NOMO-1 (cell line): ENCODE measurements at regions not wholly inside any gene's neighbourhood (a gene's known extent, or its start where the extent isn't known, plus 50 kb on each side); places are given as distances from the start of the nearest gene placed in this dataset.
A peak's percentile ranks its signal among the peaks of the same experiment; 100 is the strongest.

Experiments used
- DNase-seq, 2 experiments: peaks; one replicate each; lab custom pipeline; 2025; ENCODE audit not compliant: unreplicated experiment in 2 of 2; lab: John Stamatoyannopoulos, UW

- DNase-seq, result no peak
Observed at GRCh38 chr6:155747491-155747890, 291.9 kb upstream of the NOX3 start.

DNA sequence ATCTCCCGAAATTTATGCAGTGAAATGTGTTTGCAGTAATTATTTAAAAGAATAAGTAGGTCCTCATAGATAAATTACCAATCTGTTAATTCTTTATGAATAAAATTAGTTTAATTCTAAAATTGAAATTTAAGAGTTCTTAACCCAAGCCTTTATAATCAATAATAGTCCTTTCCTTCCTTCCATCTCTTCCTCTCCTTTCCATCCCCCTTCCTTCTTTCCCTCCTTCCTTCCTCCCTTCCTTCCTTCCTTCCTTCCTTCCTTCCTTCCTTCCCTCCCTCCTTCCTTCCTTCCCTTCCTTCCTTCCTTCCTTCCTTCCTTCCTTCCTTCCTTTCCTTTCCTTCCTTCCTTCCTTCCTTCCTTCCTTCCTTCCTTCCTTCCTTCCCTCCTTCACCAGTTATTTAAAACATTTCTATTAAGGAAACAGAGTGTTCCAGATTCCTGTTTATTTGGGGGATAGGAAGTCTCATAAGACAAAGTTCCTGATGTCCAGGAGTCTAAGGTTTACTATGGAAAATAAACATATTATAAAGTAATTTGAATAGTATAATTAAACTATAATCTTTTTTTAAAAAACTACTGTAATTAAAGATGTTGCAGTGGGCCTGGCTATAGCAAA, 285.3 kb upstream of the NOX3 start:
- DNase-seq, result no peak

DNA sequence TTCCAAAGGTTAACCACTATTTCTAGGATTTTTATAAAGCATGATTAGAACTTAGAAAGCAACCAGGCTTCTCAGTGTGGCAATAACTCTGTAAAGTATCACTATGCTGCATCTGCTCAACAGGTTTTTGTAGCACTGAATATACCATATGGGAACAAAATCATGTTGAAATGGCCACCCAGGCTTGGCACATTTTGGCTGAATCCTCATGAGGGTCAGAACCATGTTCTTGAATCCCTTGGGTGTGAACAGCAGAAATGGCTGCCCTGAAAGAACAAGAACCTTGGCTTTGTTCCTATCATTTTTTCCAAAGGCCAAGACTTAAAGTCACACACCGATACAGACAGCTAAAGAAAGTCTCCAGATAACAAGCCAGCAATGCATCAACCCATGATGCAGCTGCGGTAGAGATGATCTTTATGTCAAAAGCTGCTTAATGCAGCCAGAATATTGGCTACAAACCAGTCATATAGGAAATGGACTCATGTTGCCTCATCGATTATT, 283.0 kb upstream of the NOX3 start:
- no peak for DNase-seq

- peak in 1 of 2 experiments; percentile 19 for DNase-seq
Observed at GRCh38 chr6:155717374-155717773, 261.7 kb upstream of the NOX3 start.

DNA sequence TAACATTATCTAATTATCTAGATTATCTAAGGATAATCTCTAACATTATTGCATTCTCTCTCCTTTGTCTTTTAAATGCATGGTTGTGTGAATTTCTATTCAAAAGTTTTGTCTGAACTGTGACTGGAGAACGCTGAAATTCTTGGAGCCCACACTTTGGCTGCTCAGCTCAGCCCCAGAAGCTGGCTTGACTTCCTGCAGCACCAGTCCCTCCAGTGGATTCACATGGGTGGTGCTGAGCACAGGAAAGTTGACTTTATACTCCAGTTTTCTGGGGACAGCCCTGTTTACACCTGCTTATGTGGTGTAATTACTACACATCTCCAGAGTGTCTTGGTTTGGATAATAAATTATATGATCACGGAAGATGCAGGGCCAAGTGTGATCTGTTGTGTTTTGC, 255.1 kb upstream of the NOX3 start:
- DNase-seq, result no peak

DNA sequence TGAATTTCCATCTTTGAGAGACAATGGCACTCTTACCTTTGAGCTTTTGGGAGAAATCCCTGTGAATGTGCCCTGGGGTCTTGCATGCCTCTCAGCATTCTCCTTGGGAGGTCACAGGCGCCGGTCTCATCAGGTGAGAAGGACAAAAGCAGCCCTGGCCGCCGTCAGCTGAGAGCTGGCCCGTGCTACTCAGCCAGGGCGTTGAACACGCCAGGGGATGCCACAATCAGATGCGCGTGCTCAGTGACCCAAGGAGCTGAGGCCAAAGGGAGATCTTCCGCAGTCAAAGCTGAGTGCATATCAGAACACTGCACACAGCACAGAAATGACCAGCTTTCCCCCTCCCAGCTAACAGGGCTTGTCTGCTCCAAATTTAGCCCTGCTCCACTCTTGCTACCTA, 253.6 kb upstream of the NOX3 start:
- DNase-seq, result no peak

DNA sequence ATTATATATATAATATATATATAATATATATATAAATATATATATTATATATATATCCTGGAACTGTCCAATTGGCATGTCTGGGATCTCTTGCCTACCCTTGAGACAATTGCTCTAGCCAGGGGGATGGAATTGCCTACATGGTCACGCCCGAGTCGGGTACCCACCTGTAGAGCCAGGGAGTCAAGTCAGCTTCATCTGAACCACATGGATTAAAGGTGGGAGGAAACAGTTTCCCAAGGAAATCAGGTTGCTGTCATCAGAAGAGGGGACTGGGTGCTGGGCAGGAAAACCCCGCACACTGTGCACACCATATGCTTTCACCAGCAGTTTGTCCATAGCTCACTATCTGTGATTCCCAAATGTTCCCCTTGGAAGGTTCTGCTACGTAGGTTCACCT, 252.5 kb upstream of the NOX3 start:
- DNase-seq, result no peak

- DNase-seq, result no peak
Observed at GRCh38 chr6:155706806-155707205, 251.2 kb upstream of the NOX3 start.

DNA sequence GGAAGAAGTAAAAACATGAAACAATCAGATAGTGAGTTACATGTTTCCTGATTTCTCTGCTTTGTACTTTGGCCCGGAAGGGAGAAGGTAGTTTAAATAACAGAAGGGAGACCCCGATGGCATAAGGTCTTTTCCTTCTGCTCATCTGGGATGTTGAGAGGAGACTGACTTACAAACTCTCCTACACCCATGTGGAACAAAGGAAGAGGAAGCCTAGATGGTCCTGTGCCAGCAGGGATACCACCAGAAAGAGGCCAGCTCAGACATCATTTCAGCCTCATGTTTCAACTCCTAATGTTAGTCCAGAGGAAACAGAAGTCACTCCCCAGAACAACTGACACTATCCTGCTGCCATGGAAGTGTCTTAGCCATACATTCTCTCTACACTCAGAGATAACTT, 250.7 kb upstream of the NOX3 start:
- DNase-seq, result no peak

- no peak for DNase-seq
Observed at GRCh38 chr6:155701342-155701741, 245.7 kb upstream of the NOX3 start.

GRCh38 chr6:155695495-155695894, 239.9 kb upstream of the NOX3 start:
- no peak for DNase-seq

DNA sequence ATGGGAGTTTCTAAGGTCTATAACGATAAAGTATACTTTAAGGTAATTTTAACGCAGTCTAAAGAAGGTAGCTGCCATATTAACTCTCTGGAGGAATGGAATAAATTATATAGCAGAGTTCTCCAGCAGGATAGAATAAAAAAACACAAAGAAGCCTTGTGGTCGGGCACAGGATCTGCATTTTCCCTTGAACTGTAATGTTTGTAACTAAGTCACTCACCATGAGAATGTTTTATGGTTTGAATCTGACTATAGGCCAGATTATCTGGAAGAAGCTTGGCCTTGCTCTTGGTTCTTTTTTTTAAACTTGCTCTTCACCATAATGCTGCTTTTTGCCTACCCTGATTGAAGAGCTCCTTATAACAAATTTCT, 238.8 kb upstream of the NOX3 start:
- DNase-seq, result no peak

DNA sequence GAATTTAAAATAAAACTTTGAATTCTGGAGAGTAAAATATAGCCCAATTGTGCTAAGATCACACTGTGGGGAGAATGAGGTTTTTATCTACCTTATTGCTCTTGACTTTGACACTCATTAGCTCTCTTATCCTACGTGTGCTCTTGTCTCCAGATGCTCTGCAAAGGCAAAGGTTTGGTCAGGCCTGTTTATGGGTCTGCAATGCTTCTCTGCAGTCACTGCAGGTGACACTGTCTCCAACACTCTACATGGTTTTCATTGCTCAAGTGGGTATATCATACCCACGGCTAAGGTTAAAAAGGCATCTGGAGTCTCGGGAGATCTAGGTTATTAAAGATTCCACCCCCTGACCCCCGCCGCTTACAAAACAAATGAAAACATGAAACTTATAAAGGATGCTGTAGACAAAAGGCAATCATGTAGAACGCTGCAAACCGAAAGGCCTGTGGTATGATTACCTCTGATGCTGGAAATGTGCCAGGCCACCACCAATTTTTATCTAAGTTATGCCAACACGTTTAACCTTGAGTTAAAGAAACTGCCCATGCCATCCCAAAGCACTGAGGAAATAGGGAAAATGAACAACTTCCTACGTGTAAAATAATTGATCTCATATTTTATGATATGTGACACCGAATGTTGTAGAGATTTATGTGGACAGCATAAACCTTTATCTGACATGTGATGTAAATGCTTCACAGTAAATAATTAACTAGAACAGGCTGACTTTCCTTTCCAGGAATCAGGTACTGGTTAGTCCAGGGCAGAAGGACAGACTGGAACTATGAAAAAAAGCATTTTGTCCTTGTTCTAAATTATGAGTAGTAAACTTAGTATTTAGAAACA, 238.2 kb upstream of the NOX3 start:
- DNase-seq, result no peak

- DNase-seq, result no peak
Observed at GRCh38 chr6:155690820-155691219, 235.2 kb upstream of the NOX3 start.

DNA sequence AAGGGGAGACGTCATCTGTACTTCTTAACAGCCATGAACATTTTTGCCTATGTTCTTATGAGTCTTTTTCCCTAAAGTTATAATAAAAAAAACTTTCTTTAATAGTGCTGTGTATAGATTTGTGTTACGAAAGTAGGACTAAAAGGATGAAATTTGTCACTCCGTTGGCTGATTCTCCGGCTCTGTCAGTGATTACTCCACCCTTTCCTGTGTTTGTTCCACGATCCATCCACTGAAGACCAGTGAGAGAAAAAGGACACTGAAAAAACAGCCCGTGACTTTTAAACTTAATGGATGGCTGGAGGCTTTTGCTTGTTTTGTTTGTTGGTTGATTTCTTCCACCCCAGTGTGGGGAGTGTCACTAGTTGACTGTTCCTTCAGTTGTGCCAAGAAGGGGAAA, 232.0 kb upstream of the NOX3 start:
- no peak for DNase-seq

DNA sequence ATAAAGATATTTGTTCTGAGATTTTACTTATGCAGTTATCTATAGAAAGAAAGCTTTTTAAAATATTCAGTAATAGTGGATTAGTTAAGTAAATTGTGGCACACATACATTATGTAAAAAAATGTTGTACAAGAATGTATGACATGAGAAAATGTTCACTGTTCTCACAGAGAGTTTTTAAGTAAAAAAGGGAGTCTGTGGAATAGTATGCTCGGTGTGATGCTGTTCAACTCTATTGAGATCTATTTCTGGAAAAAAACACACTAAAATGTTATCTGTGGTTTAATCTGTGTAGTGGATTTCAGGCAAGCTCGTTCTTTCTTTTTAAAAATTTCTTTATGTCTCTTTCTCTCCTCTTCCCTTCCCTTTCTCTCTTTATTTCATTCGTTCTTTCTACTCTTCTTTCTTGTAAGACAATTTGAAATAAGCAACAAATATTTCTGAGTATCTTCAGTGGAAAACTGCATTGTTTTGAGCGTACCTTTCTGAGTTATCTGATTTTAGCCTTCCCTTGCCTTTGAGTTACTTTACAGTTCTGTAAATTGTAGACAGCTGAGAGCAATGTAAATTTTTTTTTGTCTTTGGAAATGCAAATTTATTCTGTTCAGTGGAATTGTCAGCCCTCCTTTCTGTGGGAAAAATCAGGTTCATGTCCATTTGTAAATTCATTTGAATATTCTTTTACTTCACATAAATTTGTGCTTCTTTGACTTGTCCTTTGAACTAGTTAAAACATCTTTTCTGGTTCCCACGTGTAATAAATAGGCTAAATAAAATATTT, 229.0 kb upstream of the NOX3 start:
- no peak for DNase-seq

- DNase-seq, result no peak
Observed at GRCh38 chr6:155678361-155678760, 222.7 kb upstream of the NOX3 start.

DNA sequence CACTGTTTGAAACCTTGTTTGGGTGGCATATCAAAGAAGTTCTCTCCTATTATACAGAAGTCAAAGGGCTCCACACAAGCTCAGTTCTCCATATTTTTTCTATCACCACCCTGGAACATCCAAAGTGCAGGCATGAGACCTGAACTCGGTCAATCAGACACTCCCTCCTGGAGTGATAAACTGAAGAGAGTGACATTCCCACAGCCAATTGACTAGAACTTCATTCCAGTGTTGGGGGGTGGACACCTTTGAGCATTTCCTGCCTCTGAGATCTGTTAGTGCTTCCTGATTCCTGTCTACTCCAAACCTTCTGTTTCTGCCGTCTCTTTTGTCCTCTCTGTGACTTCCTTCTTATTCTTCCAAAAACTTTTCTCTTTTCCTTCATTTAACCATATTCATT, 220.7 kb upstream of the NOX3 start:
- DNase-seq, result no peak

DNA sequence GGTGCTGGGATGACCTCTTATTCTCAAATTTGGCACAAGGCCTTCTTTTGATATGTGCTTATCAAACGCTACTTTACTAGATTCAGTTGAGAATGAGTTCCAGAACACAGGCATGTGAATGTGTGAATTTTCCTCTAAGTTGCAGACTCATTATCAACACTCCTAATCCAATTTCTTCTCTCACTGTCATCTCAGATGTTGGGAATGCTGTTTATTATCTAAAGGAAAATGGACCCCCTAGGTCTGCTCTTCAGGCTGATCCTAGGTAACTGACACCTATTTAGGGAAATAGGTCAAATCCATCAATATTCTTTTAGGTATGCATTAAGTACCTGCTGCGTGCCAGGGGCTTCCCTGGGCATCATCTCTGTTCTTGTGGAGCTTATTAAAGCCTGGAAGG, 215.0 kb upstream of the NOX3 start:
- no peak for DNase-seq

DNA sequence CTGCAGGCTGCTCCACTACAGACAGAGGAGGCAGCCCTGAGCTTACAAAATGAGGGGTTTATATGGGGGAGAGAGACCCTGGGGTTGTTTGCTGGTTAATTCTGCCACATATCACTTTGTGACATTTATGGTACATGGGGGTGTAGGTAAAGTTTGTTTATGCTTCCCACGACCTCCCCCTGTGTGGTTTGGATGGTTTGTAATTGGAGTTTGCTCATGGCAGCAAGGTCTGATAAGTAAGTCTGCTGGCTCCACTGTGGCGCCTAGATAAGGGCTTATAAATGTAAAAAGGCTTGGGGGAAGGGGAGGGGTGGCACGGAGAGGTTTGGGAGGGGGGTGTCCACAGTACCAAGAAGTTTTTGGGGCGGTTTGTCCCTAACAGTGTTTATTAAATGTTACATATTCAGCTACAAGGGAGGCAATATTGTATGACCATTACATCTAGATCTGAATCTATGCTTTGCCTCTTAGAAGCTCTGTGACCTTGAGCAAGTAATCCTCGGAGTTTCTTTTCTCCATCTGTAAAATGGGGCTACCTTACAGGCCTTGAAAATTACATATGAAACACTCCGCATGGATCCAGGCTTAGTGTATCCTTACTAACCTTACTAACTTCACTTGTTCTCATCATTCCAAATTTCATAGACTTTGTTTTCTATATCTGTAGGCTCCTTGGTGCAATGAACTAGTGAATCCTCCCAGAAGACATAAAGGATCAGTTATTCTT, 204.8 kb upstream of the NOX3 start:
- DNase-seq, result no peak

DNA sequence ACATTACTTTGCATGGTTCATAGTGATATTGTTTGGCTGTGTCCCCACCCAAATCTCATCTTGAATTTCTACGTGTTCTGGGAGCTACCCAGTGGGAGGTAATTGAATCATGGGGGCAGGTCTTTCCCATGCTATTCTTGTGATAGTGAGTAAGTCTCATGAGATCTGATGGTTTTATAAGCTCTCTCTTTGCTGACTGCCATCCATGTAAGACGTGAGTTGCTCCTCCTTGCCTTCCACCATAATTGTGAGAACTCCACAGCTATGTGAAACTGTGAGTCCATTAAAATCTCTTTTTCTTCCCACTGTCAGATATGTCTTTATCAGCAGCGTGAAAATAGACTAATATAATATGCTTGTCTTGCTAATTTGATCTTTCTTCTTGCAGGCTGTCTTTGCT, 200.4 kb upstream of the NOX3 start:
- no peak for DNase-seq
